Iris pigment epithelial cell (primary cell): ENCODE measurements at regions not wholly inside any gene's neighbourhood (a gene's known extent, or its start where the extent isn't known, plus 50 kb on each side); places are given as distances from the start of the nearest gene placed in this dataset.

ENCODE experiments used
- DNase-seq: peaks from one replicate; pipeline ENCODE4 v3.0.0-alpha.2; 2011; ENCODE audit warnings: low read depth

DNA sequence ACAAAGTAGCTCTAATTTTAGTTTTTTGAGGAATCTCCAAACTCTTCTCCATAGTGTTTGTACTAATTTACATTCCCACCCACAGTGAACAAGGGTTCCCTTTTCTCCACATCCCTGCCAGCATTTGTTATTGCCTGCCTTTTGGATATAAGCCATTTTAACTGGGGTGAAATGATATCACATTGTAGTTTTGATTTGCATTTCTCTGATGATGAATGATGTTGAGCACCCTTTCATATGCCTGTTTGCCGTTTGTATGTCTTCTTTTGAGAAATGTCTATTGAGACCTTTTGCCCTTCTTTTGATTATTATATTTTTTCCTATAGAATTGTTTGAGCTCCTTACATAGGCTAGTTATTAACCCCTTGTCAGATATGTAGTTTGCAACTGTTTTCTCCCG is 239.9 kb upstream of the TPM1 start:
- DNase-seq: no peak

DNA sequence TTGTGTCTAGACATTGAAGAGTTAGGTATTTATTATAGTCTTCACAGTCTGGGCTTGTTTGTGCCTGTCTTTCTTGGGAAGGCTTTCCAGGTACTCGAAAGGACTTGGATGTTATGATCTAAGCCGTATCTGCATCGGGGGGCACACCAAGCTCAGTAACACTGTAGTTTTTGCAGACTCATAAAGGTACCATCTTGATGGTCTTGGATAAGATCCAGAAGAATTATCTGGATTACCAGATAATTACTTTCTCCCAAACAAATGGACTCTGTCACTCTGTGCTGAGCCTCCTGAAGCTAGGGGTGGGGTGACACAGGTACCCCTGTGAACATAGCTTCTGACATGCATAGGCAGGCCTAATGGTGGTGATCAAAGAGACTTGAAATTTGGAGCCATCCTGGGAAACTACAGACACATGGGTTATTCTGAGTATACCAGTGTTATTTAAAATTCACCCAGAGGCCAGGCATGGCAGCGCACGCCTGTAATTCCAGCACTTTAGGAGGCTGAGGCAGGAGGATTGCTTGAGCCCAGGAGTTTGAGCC is 238.6 kb upstream of the TPM1 start:
- no peak for DNase-seq

DNA sequence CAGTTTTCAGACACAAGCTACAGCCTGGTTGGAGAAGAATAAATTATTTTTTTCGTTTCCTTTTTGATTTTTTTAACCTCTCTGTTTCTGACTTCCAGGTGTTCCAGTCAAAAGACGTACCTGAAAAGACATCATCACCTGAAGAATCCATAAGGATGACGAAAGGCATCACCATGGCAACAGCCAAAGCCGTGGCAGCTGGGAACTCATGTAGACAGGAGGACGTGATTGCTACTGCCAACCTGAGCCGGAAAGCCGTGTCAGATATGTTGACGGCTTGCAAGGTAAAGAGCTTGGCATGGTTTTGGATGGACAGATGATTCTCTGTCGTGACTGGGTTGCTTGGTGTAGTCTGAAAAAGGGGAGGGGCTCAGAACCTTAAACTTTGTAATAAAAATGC is 237.0 kb upstream of the TPM1 start:
- DNase-seq: no peak

DNA sequence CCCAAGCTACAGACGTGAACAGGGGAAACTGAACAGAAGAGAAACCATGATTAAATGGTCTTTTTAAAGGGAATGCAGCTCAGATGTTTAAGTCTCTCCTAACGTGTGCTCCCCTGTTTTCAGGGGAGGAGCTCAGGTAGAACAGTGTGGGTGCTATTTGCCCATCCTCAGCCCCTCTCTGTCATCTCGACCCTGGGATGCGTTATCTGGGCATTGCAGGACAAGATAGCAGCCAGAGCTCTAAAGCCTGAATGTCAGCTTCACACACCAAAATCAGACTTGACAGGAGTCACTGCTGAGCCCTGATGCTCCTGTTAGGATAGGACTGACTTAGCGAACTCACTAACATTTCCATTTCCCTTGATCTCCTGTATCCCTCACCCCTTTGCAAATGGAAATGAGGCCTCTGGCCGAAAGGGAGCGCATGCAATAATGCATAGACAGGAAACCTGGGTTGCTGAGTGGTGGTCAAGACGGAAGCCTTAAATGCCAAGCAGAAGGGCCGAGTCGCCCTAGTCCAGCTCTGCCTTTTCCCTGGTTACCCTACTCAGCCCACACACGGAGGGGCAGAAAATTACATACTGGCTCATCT is 234.9 kb upstream of the TPM1 start:
- no peak for DNase-seq

DNA sequence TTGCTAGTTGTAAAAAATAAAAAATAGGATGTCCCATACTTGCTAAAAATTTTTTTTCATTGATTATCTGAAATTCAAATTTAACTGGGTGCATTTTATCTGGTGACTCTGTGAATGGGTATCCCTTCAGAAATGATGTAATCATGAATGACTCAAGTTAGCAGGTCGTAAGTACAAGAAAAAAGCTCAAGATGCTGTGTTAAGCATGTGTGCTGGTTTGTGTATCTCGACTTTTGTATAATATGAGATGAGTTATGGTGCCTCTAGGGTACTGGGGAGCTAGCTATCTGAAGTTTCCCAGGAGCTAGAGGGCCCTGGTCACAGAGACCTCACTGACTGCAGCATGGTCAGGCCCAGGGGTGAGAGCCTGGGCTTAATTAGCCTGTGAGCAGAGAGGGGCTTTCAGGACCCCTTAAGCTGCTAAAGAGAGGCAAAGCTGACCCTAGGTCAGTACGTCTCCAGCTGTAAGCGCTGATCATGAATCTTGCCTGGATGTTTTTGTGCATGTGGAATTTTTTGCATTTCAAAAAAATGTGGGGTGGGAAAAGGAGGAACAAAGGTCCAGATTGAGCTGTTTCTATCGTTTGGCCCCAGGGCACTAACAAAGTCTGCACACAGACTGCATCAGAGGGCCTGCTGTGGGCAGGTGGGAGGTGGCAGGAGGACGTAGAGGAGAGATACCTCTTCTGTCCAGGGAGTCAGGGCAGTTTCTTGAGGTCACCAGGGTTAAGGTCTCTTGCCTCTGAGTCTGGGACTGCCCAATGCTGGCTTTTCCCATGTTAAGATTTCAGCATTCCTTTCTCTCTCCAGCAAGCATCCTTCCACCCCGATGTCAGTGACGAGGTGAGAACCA is 233.2 kb upstream of the TPM1 start:
- peak; percentile 76 for DNase-seq

DNA sequence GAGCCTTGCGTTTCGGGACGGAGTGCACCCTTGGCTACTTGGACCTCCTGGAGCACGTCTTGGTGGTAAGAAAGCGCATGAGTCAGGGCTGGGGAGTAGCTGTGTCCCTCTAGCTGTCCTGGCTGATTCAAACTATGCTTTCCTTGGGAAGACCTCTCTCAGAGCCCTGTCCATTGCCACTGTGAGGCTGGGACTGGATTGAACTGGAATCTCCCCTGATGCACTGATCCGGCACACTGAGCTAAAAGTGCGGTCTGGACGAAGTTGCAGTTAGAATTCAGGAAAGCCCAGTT is 232.6 kb upstream of the TPM1 start:
- DNase-seq: no peak

DNA sequence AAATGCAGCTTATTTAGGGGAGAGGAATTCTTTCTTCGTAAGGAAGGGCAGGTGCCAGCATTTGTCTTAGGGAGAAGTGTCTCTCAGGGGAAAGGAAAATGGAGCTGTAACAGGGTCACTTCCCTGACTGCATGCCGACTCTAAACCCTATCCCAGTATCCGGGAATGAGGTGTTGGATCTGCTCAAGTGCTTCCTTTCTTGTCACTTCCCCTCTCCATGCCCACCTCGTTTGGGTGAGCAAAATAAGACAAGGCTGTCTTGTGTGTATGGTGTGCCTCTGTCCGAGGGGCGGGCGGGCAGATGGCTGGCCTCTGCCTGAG is 230.1 kb upstream of the TPM1 start:
- DNase-seq: no peak

DNA sequence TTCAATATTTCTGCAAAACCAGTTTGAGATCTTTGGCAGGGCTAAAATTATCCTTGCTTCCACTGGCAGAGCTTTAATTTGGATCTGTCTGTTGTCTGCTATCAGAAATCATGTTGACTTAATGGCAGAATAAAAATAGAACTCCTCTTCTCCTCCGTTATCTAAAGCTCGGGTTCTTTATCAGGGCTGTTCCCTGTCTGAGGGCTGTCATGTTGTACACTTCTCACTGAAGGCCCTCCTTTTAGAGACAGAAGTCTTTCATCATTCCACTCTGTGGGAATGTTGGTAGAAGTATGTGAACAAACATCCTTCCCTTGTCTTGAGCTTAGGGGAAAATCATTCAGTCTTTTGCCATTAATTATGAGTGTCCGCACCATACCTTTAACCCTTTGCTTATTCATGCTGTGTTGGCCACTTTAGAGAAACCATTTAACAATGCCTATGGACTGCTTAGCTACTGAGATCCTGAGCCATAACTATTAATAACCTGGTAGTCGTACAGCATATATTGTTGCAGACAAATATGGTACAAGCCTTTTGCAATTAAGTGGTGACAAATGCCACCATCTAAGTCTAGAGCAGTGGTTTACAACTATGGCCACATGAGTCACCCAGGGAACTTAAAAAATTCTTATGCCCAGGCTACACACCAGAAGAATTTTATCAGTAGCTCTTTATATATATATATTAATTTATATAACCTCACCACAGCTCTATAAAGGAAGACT is 226.0 kb upstream of the TPM1 start:
- no peak for DNase-seq

DNA sequence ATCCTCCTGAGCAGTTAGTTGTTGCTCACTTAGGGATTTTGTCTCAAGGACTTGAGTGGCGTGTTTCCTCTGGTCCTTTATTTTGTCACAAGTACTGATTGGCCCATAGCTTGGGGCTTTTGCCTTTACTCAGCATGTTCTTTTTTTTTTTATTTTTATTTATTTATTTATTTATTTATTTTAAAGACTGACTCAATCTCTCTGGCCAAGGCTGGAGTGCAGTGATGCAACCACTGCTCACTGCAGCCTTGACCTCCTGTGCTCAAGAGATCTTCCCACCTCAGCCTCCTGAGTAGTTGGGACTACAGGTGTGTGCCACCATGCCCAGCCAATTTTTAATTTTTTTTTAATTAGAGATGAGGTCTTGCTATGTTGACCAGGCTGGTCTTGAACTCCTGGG is 223.9 kb upstream of the TPM1 start:
- peak; percentile 54 for DNase-seq

DNA sequence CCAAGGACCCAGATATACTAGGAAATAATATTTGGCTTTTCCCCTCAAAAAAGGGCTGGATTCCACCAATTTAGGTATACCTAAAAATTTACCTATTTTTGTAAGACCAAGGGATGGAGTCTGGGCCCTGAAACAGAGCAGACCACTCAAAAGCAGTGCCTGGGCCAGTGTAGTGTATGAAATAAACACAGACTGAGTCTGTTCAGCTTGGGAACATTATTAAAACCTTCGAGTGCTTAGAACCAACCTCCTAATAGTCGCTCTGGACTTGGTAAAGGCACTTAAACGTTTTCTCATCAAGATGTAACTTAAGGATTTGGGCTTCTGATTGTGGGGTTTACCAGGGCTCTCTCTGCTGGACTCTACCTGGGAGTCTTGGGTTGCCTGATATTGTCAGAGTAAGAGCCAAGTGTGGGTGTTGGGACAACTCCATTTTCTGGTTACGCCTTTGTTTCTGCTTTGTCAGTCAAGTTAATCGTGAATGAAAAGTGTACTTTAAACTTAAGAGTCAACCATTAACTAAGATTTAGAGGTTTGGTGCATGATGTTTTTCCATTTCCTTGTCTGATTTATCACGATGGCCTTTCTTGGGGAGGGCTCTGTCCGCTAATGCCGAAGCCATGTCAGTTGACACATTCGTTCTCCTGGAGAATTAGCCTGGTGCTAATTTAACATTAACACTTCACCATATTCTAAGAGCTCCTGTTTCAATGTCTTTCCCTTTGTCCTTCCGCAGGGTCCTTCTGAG is 221.0 kb upstream of the TPM1 start:
- DNase-seq: no peak

DNA sequence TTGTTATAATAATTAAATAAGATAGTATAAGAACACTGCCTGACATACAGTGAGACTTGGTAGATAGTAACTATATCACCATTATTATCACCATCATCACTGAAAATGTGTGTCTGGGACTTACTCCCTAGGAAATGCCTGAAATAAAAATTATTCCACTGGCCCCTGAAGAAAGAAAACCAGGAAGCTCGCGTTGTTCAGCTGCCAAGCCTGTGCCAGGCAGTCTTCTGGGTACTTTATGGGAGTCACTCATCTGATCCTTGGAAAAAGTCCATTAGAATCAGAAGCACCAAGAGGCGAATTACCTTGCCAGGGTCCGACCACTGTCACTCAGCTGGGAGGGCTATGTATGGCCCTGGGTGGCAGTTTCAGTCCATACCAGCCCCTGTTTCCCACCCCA is 220.3 kb upstream of the TPM1 start:
- DNase-seq: no peak

DNA sequence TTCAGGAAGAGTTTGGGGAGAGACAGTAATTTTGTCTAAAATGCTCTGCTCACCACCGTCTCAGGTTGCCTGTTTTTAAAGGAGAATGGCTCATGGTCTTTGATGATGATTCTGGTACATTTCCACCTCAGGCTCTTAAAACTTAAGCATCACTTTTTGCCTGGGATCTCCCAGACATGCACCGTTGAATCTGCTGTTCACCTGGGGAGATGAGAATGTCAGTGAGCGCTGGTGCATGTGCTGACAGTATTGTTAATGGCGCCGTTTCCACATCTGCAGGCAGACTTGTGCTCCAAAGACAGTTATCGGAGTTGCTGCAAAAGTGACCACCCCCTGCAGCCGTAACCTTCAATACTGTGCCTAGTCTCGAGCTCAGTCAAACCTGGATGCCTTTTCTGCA is 219.0 kb upstream of the TPM1 start:
- no peak for DNase-seq

DNA sequence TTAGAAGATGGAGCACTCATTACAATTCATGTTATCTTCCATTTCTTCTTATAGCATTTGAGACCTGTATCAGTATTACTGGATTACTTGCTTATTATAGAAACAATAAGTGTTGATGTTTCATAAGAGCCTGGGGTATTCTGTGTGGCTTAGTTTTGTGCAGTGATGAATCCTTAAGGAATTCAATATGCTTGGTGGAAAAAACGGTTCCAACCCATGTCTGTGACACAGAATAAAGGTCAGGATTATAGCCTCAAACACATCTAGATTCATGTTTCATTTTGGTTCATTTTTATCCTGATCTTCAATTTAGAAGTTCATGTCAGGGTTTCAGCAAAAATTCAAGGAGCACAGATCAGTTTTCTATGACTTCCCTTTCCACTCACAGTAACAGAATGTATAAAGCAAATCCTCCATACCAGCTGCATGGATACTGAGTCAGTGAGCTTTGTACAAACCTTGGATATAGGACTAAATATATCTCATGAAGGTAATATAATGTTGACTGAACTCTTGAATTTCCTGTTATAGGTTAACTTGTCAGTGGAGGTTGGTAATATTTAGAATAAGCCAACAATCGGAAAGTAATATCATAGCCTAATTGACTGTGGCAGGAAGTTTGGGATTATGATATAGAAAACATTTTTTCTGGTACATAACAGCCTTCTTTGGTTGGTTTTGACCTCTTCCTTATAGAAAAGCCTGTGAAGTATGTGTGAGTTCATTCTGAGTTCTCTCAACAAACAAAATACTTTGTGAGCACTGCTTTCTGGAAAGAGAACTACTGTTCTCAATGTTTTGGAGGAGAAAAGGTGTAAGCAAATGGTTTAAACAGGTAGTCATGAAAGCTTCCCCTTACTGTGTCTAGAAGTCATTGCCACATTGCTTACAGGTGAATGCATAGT is 218.2 kb upstream of the TPM1 start:
- peak; percentile 85 for DNase-seq

DNA sequence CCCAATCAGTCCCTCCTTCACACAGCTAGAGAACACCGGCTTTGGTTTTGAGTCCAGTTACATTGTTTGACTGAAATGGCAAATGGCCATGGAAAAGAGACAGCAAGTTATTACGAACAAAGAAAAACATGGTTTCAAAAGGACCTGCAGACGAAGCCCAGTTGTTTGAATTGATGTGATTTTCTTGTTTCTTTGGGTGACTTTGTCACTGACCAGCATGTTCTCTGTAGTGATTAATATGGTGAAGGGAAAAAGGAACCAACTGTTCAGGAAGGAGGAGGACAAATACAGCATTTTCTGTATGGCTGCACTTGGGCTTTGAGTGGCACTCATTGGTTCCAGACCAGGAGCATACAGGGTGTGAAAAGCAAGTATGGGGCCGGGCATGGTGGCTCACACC is 217.4 kb upstream of the TPM1 start:
- DNase-seq: no peak

DNA sequence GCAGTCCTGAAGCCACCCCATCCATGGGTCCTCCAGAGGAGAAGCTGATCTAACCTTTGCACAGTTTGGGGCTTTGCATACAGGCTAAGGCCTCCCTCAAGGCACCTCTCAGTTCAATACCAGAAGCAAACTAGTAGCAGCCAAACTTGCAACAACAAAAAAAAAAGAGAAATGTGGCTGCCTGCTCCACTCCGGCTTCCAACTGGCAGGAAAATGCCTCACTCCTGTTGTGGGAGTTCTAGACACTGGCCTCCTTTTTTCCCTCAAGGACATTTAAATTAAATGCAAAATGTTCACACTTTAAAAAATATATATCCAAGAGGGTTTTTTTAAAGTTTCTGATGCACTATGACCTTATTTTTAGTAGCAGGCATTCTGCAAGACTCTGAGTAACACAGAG is 216.0 kb upstream of the TPM1 start:
- no peak for DNase-seq

DNA sequence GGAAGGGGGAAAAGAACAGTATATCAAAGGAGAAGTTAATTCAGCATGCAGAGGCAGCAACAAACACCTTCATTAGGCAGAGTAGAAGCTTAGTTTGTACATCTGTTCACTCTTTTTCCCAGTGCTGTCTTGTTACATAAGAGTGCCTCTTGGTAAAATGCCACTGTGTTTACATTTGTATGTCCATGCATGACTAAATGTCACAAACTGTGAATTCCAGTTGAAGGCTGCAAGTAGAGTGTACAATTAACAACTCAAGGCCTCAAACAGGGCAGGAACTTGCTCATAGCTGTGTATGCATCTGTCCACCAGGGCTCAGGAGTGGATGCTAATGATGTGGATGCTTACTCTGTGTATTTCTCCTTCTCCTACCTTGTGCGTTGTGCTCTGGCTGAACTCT is 214.2 kb upstream of the TPM1 start:
- DNase-seq: no peak

DNA sequence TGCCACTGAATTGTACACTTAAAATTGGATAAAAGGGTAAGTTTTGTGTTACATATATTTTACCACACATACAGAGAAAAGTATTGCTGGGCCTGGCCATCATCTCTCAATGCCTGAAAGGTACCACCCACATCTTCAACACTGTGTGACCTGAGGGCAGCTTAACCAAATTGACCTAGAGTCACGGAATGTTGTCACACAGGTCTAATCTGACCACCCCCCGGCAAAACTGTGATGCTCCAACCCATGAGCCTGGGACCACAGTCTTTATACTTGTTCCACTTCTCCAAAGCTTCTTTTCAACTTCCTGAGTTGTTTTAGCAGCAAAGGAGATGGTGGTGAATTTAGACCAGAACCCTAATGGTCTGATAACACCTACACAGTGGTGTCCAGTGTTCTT is 210.3 kb upstream of the TPM1 start:
- DNase-seq: no peak

DNA sequence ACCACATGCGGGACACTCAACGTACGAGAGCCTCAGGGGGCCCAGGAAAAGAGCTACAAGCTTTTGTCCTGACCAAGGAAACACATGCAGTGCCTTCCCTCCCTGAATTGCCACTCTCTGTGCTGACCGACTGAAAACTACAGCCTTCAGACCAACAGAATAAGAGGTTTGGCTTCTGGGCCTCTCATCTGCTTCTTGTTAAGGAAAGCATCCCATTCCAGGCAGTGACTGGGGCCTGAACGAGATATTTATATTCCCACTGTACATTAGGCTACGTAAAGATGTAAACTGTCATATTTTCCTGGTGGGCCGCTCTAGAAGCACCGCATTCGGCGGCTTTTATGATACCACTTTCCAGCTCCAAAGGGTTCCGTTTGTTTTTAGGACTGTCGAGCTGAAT is 208.9 kb upstream of the TPM1 start:
- DNase-seq: no peak

DNA sequence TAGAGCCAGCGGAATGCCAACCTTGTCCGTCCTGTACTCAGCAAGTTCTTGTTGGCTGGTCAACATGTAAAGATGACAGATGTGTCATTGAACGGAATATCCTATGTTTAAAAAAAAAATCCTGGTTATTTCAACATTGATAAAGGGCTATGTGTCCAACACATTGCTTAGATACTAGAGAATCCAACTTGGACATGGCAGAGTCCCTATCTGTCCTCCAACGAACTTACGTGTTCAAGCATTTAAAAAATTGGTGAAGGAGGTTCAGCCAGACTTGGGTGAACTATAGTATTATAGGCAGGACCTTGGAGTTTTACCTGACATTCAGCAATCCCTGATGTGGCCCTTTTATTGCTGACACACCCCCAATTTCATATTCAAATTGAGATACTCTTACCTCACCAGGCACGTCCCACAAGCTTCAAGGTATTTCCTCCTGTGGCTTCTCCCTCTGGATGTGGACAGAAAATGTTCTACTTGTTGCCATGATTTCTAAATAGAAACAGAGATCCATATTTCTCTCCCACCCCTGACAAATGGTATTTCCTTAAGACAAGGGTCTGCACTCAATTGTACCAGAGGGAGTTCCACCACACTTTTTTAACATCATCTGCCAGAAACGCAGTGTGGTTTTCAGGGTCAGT is 207.7 kb upstream of the TPM1 start:
- DNase-seq: no peak

DNA sequence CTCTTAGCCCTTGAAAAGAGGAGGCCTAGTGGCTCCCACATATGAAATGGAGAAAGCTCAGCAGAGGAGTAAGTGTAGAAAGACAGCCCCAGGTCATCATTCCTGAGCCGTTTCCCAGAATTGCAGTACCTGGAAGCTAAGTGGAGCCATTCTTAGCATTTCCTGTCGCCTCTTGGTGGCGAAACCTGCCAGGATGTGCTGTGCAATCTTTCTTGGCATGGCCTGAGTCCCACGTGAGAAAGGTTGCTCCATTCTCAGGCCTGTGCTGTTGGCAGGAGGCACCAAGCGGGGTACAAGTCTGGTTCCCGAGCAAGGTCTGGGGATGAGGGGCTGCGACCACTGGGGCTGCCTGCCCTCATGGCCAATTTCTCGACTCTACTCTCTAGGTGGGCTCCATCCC is 207.2 kb upstream of the TPM1 start:
- DNase-seq: no peak

DNA sequence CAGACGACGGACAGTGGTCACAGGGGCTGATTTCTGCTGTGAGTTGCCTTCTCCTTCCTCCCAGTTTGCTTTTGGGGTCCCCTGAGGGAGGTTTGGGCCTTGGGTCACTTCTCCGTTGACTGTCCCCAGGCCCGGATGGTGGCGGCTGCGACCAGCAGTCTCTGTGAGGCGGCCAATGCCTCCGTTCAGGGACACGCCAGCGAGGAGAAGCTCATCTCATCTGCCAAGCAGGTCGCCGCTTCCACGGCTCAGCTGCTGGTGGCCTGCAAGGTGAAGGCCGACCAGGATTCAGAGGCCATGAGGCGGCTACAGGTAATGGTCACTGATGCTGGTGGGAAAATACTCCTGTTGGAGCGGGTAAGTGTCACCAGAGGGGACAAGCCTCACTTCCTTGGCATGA is 206.8 kb upstream of the TPM1 start:
- no peak for DNase-seq
